ENCODE measurements at regions not wholly inside any gene's neighbourhood (a gene's known extent, or its start where the extent isn't known, plus 50 kb on each side); places are given as distances from the start of the nearest gene placed in this dataset.

- intact Hi-C loops (cut with micrococcal nuclease), result no loop called here
- H3K27me3 Mint-ChIP-seq (ENCODE audit: insufficient read depth, unreplicated experiment), result no peaks in the 10 kb centered on the region
- BruUV-seq (replicated peaks), result no TSS peak
- no peak overlapping the region for H3K27ac Mint-ChIP-seq (ENCODE audit: low read depth, unreplicated experiment)
- CTCF ChIA-PET, result no interaction called here
- H3K36me3 Mint-ChIP-seq (ENCODE audit: insufficient read depth, unreplicated experiment), result no peaks in the 10 kb centered on the region
- no peak for TF ChIP-seq CTCF (IDR thresholded peaks at IDR 0.05; ENCODE audit: unreplicated experiment)
- POLR2A ChIA-PET, result no interaction called here
- H3K4me1 Mint-ChIP-seq (ENCODE audit: insufficient read depth, unreplicated experiment), result no peaks in the 10 kb centered on the region
- no peak for DNase-seq (ENCODE audit: unreplicated experiment)
- H3K9me3 Mint-ChIP-seq (ENCODE audit: unreplicated experiment), result peaks cover 7% of the 10 kb centered on the region
- H3K4me3 Mint-ChIP-seq (ENCODE audit: unreplicated experiment), result no peak overlapping the region
These were observed 248.0 kb upstream of the DIO3 start for GRCh38 chr14:101313268-101313667.

DNA sequence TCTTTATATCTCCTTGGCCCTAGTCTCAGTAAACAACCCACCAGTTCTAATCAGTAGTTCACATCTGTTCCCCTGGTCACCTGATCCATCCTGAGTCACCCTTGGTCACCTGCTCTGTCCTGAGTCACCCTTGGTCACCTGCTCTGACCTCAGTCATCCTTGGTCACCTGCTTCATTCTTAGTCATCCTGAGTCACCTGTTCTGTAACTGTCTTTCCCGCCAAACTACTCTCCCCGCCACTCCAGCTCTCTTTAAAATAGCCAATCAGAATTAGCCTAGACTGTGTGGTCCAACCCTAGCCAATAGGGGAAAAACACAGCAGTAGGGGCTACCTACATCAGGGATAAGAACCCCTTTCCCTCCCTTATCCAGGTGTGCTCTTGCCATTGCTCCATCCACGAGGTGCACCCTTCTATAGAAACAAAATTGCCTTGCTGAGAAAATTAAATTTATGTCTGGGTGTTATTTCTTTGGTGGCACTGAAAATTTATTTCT lies 245.4 kb upstream of the DIO3 start:
- H3K36me3 Mint-ChIP-seq (ENCODE audit: insufficient read depth, unreplicated experiment), result no peaks in the 10 kb centered on the region
- ChIA-PET POLR2A (no interaction called here), CTCF (no interaction called here)
- DNase-seq (ENCODE audit: unreplicated experiment), result peak; percentile 9
- TF ChIP-seq CTCF (IDR thresholded peaks at IDR 0.05; ENCODE audit: unreplicated experiment), result no peak
- no peak overlapping the region for H3K4me3 Mint-ChIP-seq (ENCODE audit: unreplicated experiment)
- H3K27ac Mint-ChIP-seq (ENCODE audit: low read depth, unreplicated experiment), result no peak overlapping the region
- no TSS peak for BruUV-seq (replicated peaks)
- intact Hi-C loops (cut with micrococcal nuclease), result no loop called here
- H3K4me1 Mint-ChIP-seq (ENCODE audit: insufficient read depth, unreplicated experiment), result no peaks in the 10 kb centered on the region
- peaks cover 7% of the 10 kb centered on the region for H3K9me3 Mint-ChIP-seq (ENCODE audit: unreplicated experiment)
- H3K27me3 Mint-ChIP-seq (ENCODE audit: insufficient read depth, unreplicated experiment), result no peaks in the 10 kb centered on the region

GRCh38 chr14:101318271-101318670 lies 243.0 kb upstream of the DIO3 start:
- H3K27ac Mint-ChIP-seq (ENCODE audit: low read depth, unreplicated experiment), result no peak overlapping the region
- CTCF ChIA-PET, result no interaction called here

GRCh38 chr14:101320396-101320795 lies 240.9 kb upstream of the DIO3 start:
- intact Hi-C loops (cut with micrococcal nuclease), result no loop called here
- ChIA-PET POLR2A (no interaction called here), CTCF (no interaction called here)
- DNase-seq (ENCODE audit: unreplicated experiment), result no peak
- H3K36me3 Mint-ChIP-seq (ENCODE audit: insufficient read depth, unreplicated experiment), result no peaks in the 10 kb centered on the region
- no TSS peak for BruUV-seq (replicated peaks)
- no peak for TF ChIP-seq CTCF (IDR thresholded peaks at IDR 0.05; ENCODE audit: unreplicated experiment)
- no peaks in the 10 kb centered on the region for H3K4me1 Mint-ChIP-seq (ENCODE audit: insufficient read depth, unreplicated experiment)
- no peak overlapping the region for H3K27ac Mint-ChIP-seq (ENCODE audit: low read depth, unreplicated experiment)
- peaks cover 16% of the 10 kb centered on the region for H3K9me3 Mint-ChIP-seq (ENCODE audit: unreplicated experiment)
- H3K27me3 Mint-ChIP-seq (ENCODE audit: insufficient read depth, unreplicated experiment), result no peaks in the 10 kb centered on the region
- no peak overlapping the region for H3K4me3 Mint-ChIP-seq (ENCODE audit: unreplicated experiment)

More at GRCh38 chr14:101318271-101318670, 243.0 kb upstream of the DIO3 start:
- Mint-ChIP-seq H3K9me3 (ENCODE audit: unreplicated experiment) (peaks cover 9% of the 10 kb centered on the region), H3K4me1 (ENCODE audit: insufficient read depth, unreplicated experiment) (no peaks in the 10 kb centered on the region), H3K27me3 (ENCODE audit: insufficient read depth, unreplicated experiment) (no peaks in the 10 kb centered on the region), H3K36me3 (ENCODE audit: insufficient read depth, unreplicated experiment) (no peaks in the 10 kb centered on the region), H3K4me3 (ENCODE audit: unreplicated experiment) (no peak overlapping the region)
- intact Hi-C loops (cut with micrococcal nuclease), result no loop called here
- no peak for DNase-seq (ENCODE audit: unreplicated experiment)
- POLR2A ChIA-PET, result no interaction called here
- BruUV-seq (replicated peaks), result no TSS peak
- TF ChIP-seq CTCF (IDR thresholded peaks at IDR 0.05; ENCODE audit: unreplicated experiment), result no peak
